ACC112 (cell line): ENCODE measurements at regions not wholly inside any gene's neighbourhood (a gene's known extent, or its start where the extent isn't known, plus 50 kb on each side); places are given as distances from the start of the nearest gene placed in this dataset.

Experiments
- H2AFZ ChIP-seq: fragments of 200-600 bp; sonication (generic); one replicate; pipeline ENCODE4 v1.6.0; 2017; ENCODE audit warnings: antibody characterized with exemption, low read length; ENCODE audit not compliant: unreplicated experiment
- H3K27ac ChIP-seq: fragments of 200-600 bp; sonication (generic); 2 replicates; pipeline ENCODE4 v1.5.1; 2014; ENCODE audit warnings: low read depth, mild to moderate bottlenecking, antibody characterized with exemption, low read length, moderate library complexity
- H3K27me3 ChIP-seq: fragments of 200-600 bp; sonication (generic); 2 replicates; pipeline ENCODE4 v1.6.1; 2014; ENCODE audit warnings: mild to moderate bottlenecking, antibody characterized with exemption, low read length, moderate library complexity, mixed read lengths; ENCODE audit not compliant: insufficient read depth
- H3K36me3 ChIP-seq: fragments of 200-600 bp; sonication (generic); 2 replicates; pipeline ENCODE4 v1.6.1; 2016; ENCODE audit warnings: mild to moderate bottlenecking, antibody characterized with exemption, low read length, moderate library complexity, mixed read lengths; ENCODE audit not compliant: insufficient read depth
- H3K4me1 ChIP-seq: fragments of 200-600 bp; sonication (generic); one replicate; pipeline ENCODE4 v1.6.1; 2016; ENCODE audit warnings: low read length, mixed read lengths; ENCODE audit not compliant: insufficient read depth, unreplicated experiment, control insufficient read depth
- H3K4me3 ChIP-seq: fragments of 200-600 bp; sonication (generic); 2 replicates; pipeline ENCODE4 v1.5.1; 2014; ENCODE audit warnings: mild to moderate bottlenecking, low read depth, low read length
- H3K79me2 ChIP-seq: fragments of 200-600 bp; sonication (generic); one replicate; pipeline ENCODE4 v1.6.0; 2016; ENCODE audit warnings: low read length; ENCODE audit not compliant: control insufficient read depth, unreplicated experiment, insufficient read depth

- Histone ChIP-seq H3K36me3 (no peaks in the 10 kb centered on the region), H3K4me3 (no peak overlapping the region), H3K79me2 (no peaks in the 10 kb centered on the region), H2AFZ (no peak overlapping the region), H3K4me1 (no peaks in the 10 kb centered on the region), H3K27me3 (no peaks in the 10 kb centered on the region), H3K27ac (no peak overlapping the region)
These were observed 94.8 kb upstream of the ATP6AP2 start for GRCh38 chrX:40485973-40486372.

- Histone ChIP-seq H3K4me3 (no peak overlapping the region), H3K79me2 (no peaks in the 10 kb centered on the region), H2AFZ (no peak overlapping the region), H3K27ac (no peak overlapping the region), H3K27me3 (no peaks in the 10 kb centered on the region), H3K36me3 (no peaks in the 10 kb centered on the region), H3K4me1 (no peaks in the 10 kb centered on the region)
These were observed 95.5 kb upstream of the ATP6AP2 start for GRCh38 chrX:40485102-40485826.

GRCh38 chrX:40484408-40485091 is 96.2 kb upstream of the ATP6AP2 start:
- Histone ChIP-seq H3K27ac (no peak overlapping the region), H3K4me3 (no peak overlapping the region), H3K27me3 (no peaks in the 10 kb centered on the region), H3K79me2 (no peaks in the 10 kb centered on the region), H3K36me3 (no peaks in the 10 kb centered on the region), H2AFZ (no peak overlapping the region), H3K4me1 (no peaks in the 10 kb centered on the region)

GRCh38 chrX:40483502-40483901 is 97.3 kb upstream of the ATP6AP2 start:
- H3K27me3 ChIP-seq = no peaks in the 10 kb centered on the region
- no peaks in the 10 kb centered on the region for H3K4me1 ChIP-seq
- H3K36me3 ChIP-seq = no peaks in the 10 kb centered on the region
- H3K79me2 ChIP-seq = no peaks in the 10 kb centered on the region
- H2AFZ ChIP-seq = no peak overlapping the region
- H3K4me3 ChIP-seq = no peak overlapping the region
- H3K27ac ChIP-seq = no peak overlapping the region

- no peaks in the 10 kb centered on the region for H3K36me3 ChIP-seq
These were observed 100.9 kb upstream of the ATP6AP2 start for GRCh38 chrX:40479777-40480318.

GRCh38 chrX:40478474-40479065 is 102.2 kb upstream of the ATP6AP2 start:
- Histone ChIP-seq H3K4me1 (no peaks in the 10 kb centered on the region), H3K27me3 (no peaks in the 10 kb centered on the region)

More at GRCh38 chrX:40479777-40480318, 100.9 kb upstream of the ATP6AP2 start:
- H3K79me2 ChIP-seq = no peaks in the 10 kb centered on the region
- H3K4me1 ChIP-seq = no peaks in the 10 kb centered on the region
- no peak overlapping the region for H3K27ac ChIP-seq
- H3K27me3 ChIP-seq = no peaks in the 10 kb centered on the region
- H2AFZ ChIP-seq = no peak overlapping the region
- no peak overlapping the region for H3K4me3 ChIP-seq

GRCh38 chrX:40476958-40477357 is 103.8 kb upstream of the ATP6AP2 start:
- Histone ChIP-seq H3K4me3 (no peak overlapping the region), H3K36me3 (no peaks in the 10 kb centered on the region), H3K27me3 (no peaks in the 10 kb centered on the region), H3K27ac (no peak overlapping the region), H3K79me2 (no peaks in the 10 kb centered on the region), H3K4me1 (no peaks in the 10 kb centered on the region), H2AFZ (no peak overlapping the region)

More at GRCh38 chrX:40478474-40479065, 102.2 kb upstream of the ATP6AP2 start:
- Histone ChIP-seq H3K79me2 (no peaks in the 10 kb centered on the region), H3K27ac (no peak overlapping the region), H3K36me3 (no peaks in the 10 kb centered on the region), H3K4me3 (no peak overlapping the region), H2AFZ (no peak overlapping the region)

- Histone ChIP-seq H3K27me3 (no peaks in the 10 kb centered on the region), H3K36me3 (no peaks in the 10 kb centered on the region), H3K79me2 (no peaks in the 10 kb centered on the region), H3K4me1 (no peaks in the 10 kb centered on the region), H3K4me3 (no peak overlapping the region), H2AFZ (no peak overlapping the region), H3K27ac (no peak overlapping the region)
These were observed 106.1 kb upstream of the ATP6AP2 start for GRCh38 chrX:40474645-40475044.

GRCh38 chrX:40474205-40474626 is 106.6 kb upstream of the ATP6AP2 start:
- no peaks in the 10 kb centered on the region for H3K36me3 ChIP-seq
- H3K79me2 ChIP-seq = no peaks in the 10 kb centered on the region
- no peak overlapping the region for H2AFZ ChIP-seq
- H3K4me1 ChIP-seq = no peaks in the 10 kb centered on the region
- H3K4me3 ChIP-seq = no peak overlapping the region
- H3K27me3 ChIP-seq = no peaks in the 10 kb centered on the region
- H3K27ac ChIP-seq = no peak overlapping the region

- H3K36me3 ChIP-seq = no peaks in the 10 kb centered on the region
- no peak overlapping the region for H3K4me3 ChIP-seq
- no peaks in the 10 kb centered on the region for H3K79me2 ChIP-seq
- H3K4me1 ChIP-seq = no peaks in the 10 kb centered on the region
- H3K27me3 ChIP-seq = no peaks in the 10 kb centered on the region
- H3K27ac ChIP-seq = no peak overlapping the region
- no peak overlapping the region for H2AFZ ChIP-seq
These were observed 107.1 kb upstream of the ATP6AP2 start for GRCh38 chrX:40473460-40474204.
